Femur (tissue), 1 donor: ENCODE measurements at regions not wholly inside any gene's neighbourhood (a gene's known extent, or its start where the extent isn't known, plus 50 kb on each side); places are given as distances from the start of the nearest gene placed in this dataset.
"Not testable (repeated sequence)": the region's sequence is repeated elsewhere in the genome, so short reads cannot be mapped to it uniquely, and the experiment has no call there.

Experiments used
- DNase-seq: peaks from one replicate; pipeline ENCODE4 v3.0.0-alpha.2; 2017

DNA sequence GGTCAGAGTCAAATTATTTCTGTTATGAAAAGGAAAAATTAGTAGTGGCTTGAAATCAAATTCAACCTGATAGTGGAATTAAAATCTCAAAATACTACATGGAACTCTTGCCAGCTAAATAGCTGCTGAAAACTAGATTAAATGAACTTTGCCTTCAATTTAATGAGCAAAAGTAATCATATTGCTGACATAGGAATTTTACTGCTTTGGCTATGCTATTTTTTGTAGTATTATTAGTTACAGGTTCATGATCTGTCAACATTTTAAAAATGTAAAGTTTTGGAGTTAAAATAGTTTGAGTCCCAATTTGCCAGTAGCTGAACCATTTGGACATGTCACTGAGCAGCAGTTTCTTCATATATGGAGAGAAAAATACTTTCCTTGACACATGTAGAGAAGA is 81.4 kb downstream of the RERGL start:
- DNase-seq, result no peak

DNA sequence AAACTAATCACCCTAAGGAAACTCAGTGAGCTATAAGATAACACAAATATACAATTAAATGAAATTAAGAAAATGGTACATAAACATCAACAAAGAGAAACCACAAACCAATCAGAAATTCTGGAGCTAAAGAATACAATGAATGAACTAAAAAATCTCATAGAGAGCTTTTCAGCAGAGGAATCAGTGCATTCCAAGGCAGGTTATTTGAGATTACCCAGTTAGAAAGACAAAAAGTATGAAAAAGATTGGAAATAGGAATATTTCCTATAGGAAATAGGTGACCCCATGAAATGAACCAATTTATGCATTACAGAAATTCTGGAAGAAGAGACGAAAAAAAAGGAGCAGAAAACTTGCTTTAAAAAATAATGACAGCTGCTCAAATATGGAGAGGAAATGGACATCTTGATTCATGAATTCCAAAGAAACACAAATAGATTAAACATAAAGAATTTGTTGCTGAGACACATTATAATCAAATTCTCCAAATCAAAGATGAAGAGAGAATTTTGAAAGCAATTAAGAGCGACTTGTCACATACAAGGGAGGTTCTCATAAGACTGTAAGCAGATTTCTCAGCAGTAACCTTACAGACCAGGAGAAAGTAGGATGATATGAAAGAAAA is 90.7 kb downstream of the RERGL start:
- DNase-seq, result no peak

DNA sequence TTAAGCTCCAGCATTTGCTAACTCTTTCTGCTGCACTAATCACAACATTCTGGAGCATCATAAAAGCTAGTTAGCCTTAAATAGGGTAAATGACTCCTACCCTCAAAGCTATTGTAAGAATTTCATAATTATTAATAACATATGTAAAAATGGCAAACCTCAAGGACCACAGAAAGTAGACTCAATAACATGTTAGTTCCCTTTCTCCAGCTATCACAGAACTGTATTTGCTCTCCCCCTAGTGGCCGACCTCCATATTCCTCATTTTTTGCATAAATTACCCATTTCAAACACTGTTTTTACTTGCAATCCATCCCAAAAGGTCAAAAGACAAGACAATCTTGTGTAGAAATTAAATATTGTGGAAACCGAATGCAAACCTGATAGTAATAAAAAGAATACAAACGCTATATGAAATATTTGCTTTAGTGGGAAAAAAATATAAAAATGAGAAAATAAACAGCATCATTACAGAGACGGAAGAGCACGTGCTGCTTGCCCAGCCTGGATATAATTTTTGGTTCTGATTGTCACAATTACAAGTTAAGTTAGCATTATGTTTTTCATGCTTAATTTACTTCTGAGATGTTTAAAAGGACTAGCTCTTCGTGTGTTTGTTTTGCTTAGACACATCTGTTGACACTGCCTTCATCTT is 97.9 kb downstream of the RERGL start:
- peak; percentile 39 for DNase-seq

DNA sequence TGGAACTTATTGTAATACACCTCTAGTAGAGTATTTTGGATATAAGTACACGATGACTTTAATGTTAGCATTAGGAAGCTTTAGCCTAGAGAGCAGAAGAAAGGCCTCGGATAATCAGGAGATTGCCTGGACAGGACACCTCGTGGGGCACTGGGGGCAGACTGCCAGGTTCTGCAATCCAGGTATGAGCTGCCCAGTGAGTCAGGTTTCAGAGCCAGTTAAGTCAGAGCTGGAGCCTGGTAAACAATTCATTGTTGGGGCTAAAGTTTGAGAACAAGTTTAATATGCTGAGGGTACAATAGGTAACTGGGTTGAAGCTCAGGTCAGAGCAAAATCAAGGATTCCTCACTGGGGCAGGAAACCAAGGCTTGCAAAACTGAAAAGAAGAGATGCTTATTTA is 107.4 kb downstream of the RERGL start:
- DNase-seq, result no peak

DNA sequence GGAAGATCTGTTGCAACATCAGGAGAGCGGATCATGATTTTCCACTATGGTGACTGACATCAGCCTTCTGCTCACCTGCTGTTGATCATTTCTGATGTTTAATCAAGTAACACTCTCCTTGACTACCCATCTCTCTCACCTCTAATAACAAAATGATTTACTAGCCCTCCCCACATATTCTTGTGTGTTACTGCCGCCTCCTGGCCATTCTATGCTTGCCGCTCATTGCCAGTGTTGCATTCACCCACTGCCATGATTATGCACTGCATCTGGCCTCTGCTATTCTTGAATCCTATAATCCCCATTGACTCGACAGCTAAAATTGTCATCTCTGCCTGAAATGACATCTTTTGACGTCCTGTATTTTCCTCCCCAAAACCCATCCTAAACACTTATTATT is 113.8 kb downstream of the RERGL start:
- no peak for DNase-seq

DNA sequence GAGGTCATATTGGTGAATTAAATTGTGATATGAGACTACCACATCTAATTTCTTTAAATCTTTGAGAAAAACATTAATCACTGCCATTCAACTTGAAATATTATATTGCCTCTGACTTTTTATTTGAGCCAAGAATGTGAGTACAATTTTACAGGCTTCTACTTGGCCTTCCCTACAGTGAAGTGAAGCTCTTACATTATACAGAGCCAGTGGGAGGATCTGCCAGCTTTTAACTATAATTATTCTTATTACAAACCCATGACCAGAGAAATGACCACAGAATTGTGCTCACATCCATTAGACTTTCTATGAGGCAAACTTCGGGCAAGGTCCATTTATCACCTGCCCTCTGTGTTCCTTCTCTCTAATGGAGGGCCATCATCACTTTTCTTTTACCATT is 114.2 kb downstream of the RERGL start:
- DNase-seq, result no peak

DNA sequence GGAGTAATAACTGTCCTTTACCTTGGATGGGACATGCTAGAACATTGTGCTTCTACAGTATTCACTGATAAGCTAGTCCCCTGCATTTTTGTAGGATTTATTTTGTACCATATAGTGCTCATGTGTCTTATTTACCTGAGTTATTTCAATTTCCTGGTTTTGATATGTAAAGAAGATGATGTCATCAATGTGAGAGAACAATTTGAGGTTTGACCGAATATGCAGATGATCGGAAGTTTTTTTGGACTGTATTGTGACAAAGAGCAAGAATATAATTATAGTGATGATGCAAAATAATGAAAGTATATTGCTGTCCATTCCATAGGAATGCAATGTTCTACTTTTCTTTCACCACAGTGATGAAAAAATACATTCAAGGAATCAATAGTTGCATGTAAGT is 114.8 kb downstream of the RERGL start:
- no peak for DNase-seq

DNA sequence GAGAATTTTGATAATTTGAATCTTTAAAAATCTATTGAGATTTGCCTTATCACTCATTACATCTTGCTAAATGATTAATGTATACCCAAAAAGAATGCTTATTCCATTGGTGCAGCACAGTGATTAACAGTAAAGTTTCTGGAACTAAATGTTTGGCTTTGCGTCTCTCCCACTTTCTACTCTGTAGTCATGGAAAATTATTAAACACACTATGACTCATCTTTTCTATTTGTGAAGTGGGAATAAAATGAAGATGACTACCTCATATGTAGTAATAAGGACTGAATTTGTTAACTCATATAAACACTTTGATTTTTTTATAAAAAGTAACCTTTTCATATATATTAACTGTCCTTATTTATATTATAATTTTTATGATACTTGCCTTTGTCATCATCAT is 118.1 kb downstream of the RERGL start:
- no peak for DNase-seq

DNA sequence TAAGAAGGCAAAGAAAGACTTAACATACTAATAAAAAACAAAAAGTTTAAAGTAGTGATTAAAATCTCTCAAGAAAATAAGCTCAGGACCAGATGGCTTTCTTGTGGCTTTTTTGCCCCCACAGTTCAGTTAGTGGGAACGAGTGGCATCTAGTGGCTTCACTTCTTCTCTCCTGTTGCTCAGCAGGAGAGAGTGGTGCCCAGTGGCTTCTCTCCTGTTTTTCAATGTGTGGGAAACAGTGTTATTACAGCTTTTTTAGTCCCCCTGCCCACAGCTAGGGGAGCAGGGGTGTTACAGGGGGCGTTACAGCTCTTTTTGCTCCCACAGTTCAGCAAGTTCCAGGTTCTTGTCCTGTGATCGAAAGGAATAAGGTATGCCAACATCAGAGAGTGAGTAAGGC is 135.2 kb downstream of the RERGL start:
- no peak for DNase-seq

DNA sequence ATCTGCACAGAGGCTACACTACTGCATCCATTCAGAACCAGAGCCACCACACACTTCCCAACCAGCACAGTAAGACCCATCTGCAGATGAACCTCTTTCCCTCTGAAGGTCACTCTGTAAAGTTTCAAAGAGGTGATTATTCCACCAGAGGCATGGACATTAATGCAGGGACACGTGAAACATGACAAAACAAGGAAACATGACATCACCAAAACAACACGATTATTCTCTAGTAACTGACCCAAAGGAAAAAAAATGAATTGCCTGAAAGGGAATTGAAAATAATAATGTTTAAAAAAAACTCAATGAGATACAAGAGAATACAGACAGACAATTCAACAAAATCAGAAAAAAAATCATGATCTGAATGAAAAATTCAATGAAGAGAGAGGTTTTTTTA is 139.1 kb downstream of the RERGL start:
- DNase-seq, result no peak

DNA sequence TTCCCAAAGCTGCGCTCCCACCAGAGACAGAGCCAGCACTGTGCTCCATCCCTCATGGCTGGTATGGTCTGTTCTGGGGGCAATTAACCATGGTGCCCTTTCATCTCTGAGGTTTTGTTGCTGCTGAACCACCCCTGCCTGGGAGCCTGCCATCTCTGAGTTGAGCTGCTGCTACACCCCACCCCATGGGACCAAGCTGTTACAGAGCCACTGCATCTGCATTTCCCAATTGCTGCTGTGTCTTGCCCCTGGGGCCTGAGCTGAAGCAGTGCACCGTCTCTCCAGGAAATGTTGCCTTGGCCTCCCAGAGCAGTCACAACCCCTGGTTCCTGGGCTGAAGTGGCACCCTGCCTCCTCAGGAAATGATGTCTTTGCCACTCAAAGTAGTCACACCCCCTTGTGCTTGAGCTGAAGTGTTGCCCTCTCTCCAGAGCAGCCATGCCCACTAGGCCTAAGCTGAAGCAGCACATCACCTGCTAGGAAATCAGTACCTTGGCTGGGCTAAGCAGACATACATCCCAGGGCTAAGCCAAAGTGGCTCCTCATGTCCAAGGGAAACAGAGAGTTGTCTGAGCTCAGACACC is 140.3 kb downstream of the RERGL start:
- DNase-seq, result no peak

DNA sequence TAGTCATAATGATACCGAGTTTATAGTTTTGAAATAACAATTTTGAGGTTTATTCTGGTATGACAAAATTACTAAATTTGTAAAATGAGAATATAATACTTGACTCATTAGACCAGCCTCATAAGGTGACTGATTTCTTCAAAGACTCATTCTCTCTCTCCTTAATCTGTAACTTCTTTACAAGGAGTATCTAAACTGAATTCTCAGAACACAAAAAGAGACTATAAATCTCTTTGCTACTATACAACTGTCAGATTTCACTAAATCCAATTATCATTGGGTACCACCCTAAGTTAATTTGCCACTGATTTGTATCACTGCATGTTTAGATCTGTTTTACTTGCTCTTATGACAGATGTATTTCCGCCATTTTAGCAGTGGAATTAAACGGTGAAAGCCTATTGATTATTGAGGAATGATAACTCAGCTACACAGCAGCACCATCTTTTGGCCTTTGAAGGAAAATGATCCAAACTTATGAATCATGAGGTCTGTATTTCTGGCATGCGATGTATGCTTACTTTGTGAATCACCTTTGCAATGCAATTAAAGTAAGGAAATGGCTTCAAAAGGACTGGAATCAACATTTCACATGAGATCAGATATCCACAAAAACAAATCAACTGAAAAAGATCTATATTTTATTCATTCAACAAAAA is 161.2 kb downstream of the RERGL start:
- no peak for DNase-seq

DNA sequence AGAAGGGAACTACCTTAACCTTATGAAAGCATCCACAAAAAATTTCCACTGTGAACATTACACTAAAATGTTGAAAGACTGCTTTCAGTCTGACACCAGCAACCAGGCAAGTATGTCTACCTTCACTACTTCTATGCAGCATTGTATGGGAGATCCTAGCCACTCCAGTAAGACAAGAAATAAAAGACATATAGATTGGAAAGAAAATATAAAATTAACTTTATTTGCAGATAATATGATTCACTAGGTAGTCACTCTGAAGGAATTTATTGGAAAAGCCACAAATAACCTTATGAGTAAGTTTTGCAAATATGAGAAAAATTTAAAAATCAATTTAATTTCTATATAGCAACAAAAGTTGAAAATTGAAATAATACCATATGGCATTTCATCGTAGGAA is 172.0 kb downstream of the RERGL start:
- no peak for DNase-seq

DNA sequence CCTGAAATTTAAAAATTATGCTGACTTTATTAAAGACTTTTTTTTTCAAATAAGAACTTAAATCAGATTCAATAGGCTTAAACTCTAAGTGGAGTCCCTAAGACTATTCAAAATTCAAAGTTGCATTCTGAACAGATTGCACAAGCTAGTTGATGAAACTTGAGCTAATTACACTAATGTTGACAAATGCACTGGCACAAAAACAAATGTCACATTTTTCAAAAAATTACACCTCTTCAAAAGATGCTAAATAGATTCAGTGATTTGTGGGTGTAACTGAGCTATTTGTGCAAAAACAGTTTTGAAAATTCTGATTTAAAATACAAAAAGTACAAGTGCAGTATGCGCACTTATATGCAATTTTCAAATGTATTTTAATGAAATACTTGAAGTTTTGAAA is 205.4 kb downstream of the RERGL start:
- DNase-seq, result no peak

DNA sequence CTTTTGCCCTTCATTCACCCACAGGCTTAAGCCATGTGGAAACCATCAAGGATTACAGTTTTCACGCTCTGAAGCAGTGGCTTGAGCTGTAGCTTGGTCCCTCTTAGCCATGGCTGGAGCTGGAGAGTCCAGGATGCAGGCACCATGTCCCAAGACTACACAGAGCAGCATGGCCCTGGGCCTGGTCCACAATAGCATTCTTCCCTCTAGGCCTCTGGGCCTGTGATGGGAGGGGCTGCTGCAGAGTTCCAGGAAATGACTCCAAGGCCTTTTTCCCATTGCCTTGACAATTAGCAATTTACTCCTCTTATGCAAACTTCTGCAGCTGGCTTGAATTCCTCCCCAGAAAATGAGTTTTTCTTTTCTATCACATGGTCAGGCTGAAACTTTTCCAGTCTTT is 211.3 kb downstream of the RERGL start:
- no peak for DNase-seq

DNA sequence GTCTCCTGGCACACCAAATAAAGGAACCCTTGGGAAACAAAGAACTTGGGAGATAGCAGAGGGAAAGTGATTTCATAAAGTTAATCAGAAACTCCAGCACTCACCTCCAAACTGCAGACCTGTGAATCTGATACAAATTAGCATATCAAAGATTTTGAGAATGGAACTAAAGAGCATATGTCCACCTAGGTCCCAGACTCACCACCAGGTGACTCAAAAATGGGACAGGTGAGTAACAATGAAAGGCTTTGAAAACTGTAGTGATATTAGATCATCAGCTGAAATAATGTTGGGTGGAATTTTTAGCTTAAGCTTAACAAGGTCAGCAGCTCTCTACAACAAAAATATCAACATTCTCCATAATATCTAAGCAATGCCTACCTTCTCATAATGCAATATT is 214.8 kb downstream of the RERGL start:
- DNase-seq, result no peak

DNA sequence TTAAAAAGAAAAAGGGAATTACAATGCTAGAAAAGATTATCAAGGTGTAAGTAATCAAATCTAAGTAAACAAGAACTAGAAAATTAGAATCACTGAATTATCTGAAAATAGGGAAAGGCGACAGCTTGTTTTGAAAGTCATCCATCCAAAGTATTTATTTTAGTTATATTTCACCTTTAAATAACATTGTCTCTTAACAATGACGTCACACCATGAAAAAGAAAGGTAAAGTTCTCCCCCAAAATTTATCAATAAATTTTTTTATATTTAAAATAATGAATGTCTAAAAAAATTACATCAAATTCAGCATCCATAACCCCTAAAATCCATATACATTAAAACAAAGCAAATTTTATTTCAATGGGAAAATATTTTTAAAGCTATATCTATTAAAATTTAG is 223.2 kb downstream of the RERGL start:
- DNase-seq, result no peak

DNA sequence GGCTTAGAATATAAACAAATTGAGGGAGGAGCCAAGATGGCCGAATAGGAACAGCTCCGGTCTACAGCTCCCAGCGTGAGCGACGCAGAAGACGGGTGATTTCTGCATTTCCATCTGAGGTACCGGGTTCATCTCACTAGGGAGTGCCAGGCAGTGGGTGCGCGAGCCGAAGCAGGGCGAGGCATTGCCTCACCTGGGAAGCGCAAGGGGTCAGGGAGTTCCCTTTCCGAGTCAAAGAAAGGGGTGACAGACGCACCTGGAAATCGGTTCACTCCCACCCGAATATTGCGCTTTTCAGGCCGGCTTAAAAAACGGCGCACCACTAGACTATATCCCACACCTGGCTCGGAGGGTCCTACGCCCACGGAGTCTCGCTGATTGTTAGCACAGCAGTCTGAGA is 234.4 kb downstream of the RERGL start:
- not testable (repeated sequence) for DNase-seq

DNA sequence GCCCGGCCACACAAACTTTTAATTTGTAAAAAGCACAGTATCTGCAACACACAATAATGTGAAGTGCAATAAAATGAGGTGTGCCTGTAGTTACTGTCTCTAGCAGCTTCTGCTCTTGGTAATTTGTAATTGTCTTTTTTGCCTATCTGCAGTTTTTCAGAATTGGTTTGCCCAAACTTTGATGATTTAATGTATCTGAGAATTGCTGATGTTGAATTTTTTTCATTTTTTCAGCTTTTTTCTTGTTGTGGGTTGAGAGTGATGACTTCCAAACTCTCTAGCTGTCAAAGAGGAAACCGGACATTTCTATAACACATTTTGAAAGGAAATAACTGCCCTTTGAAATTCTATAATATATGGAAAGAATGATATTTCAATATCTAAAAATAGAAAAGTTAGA is 236.9 kb downstream of the RERGL start:
- no peak for DNase-seq

DNA sequence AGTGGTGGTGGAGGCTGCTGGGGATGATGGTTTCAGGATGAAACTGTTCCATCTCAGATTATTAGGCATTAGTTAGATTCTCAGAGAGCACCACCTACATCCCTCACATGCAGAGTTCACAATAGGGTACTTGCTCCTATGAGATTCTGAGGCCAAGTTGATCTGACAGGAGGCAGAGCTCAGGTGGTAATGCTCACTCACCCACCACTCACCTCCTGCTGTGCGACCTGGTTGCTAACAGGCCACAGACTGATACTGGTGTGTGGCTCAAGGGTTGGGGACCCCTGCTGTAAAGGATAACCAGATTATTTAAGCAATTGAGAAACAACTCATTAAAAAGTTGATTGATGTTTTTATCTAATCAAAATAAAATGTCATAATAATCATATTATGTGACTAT is 248.5 kb downstream of the RERGL start:
- DNase-seq, result no peak

DNA sequence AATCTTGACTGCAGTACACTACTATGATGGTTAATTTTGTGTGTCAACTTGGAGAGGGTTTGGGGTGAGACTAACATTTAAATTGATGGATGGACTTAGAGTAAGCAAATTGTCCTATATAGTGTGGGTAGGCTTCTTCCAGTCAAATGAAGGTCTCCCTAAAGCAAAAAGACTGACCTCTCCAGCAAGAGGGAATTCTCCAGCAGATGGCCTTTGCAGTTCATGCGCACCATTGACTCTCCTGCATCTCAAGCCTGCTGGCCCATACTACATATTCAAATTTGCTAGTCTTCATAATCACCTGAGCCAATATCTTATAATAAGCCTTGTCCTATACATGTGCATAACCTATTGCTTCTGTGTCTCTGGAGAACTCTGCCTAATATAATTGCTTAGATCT is 260.2 kb downstream of the RERGL start:
- no peak for DNase-seq

DNA sequence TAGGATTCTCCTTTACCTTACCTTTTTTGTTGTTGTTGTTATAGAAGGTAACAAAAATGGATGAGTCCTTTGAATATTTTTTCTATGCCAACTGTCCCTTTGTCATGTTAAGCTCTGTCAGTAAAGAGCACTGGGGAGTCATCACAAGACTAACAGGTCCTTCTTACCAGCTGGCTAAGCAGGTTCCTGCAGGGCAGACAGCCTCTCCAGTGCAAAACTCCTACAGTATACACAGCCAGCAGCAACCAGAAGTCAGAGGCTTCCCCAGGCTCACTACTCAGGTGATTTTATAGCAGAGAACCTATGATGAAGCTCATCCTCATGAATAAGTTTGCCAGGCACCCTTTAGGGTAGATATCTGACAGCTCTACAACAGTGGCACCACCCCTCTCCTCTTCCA is 271.1 kb downstream of the RERGL start:
- DNase-seq, result no peak

DNA sequence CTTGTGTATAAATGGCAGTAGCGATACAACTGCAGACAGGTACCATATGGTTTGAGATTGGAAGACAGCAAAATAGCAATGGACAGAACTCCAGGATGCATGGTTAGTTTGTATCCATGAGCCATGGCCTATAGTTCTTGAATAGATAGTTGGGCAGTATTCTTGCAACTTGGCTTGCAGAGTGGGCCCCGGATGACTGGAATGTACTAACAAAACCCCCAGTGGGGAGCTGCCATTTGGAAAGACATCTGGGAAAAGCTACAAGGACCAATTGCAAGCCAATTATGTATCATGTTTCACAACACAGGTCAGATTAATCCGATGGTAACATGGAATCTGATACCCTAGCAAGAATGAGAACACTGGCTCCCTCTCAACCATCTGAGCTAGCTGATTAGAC is 279.6 kb downstream of the RERGL start:
- DNase-seq, result no peak

DNA sequence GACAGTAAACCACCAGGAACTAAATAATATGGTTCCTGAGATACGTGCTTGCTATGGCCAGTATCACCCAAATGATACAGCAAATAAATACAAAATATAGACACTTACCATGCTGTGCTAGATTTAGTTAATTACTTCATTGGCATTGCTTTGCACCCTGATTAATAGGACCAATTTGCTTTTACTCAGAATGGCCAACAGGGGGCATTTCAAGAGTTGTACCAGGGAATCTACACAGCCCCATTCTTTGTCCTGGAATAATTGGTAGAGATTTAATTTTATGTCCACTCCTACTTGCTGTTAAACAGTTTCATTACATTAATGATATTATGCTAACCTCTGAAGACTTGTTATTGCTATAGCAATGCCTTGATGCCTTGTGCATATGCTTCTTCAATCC is 280.8 kb downstream of the RERGL start:
- no peak for DNase-seq
